H9 (cell line): ENCODE measurements at regions not wholly inside any gene's neighbourhood (a gene's known extent, or its start where the extent isn't known, plus 50 kb on each side); places are given as distances from the start of the nearest gene placed in this dataset.

ENCODE experiments used
- DNase-seq: peaks from one replicate; pipeline ENCODE4 v3.0.0-alpha.2; 2017
- H2AFZ ChIP-seq: one replicate; pipeline ENCODE4 v1.6.1; 2013; ENCODE audit warnings: mild to moderate bottlenecking, low read length, control low read depth, moderate library complexity
- H2AK5ac ChIP-seq: 2 replicates; pipeline ENCODE4 v1.6.1; 2013; ENCODE audit warnings: low read length, control low read depth, mixed read lengths; ENCODE audit not compliant: insufficient read length
- H2BK120ac ChIP-seq: one replicate; pipeline ENCODE4 v1.6.1; 2013; ENCODE audit warnings: low read depth, mild to moderate bottlenecking, low read length, control low read depth, inconsistent platforms; ENCODE audit not compliant: poor library complexity, severe bottlenecking
- H2BK12ac ChIP-seq: 2 replicates; pipeline ENCODE4 v1.6.1; 2013; ENCODE audit warnings: low read length, control low read depth, mixed read lengths, low read depth; ENCODE audit not compliant: insufficient read length
- H2BK15ac ChIP-seq: 2 replicates; pipeline ENCODE4 v1.6.1; 2013; ENCODE audit warnings: low read depth, low read length, control low read depth
- H2BK20ac ChIP-seq: one replicate; pipeline ENCODE4 v1.6.1; 2013; ENCODE audit warnings: low read depth, mild to moderate bottlenecking, low read length, control low read depth, inconsistent platforms; ENCODE audit not compliant: poor library complexity, severe bottlenecking
- H2BK5ac ChIP-seq: 2 replicates; pipeline ENCODE4 v1.6.1; 2013; ENCODE audit warnings: low read length, control low read depth, mixed read lengths; ENCODE audit not compliant: insufficient read length
- H3K14ac ChIP-seq: 2 replicates; pipeline ENCODE4 v1.6.1; 2013; ENCODE audit warnings: low read length, control low read depth; ENCODE audit not compliant: insufficient read depth
- H3K18ac ChIP-seq: 2 replicates; pipeline ENCODE4 v1.6.1; 2013; ENCODE audit warnings: low read depth, mild to moderate bottlenecking, mixed read lengths, low read length, control low read depth; ENCODE audit not compliant: insufficient read length
- H3K23ac ChIP-seq: 2 replicates; pipeline ENCODE4 v1.6.1; 2013; ENCODE audit warnings: low read length, control low read depth, mixed read lengths, low read depth; ENCODE audit not compliant: insufficient read length
- H3K23me2 ChIP-seq: 2 replicates; pipeline ENCODE4 v1.6.1; 2013; ENCODE audit warnings: low read depth, mild to moderate bottlenecking, mixed read lengths, low read length, control low read depth; ENCODE audit not compliant: insufficient read length, poor library complexity, severe bottlenecking
- H3K27ac ChIP-seq: 2 replicates; pipeline ENCODE4 v1.5.1; 2013; ENCODE audit warnings: low read length, control low read depth, mixed read lengths, low read depth; ENCODE audit not compliant: insufficient read length
- H3K27me3 ChIP-seq: 2 replicates; pipeline ENCODE4 v1.6.1; 2013; ENCODE audit warnings: low read length, control low read depth, inconsistent platforms; ENCODE audit not compliant: insufficient read depth
- H3K4ac ChIP-seq: 2 replicates; pipeline ENCODE4 v1.6.1; 2013; ENCODE audit warnings: low read depth, mild to moderate bottlenecking, control low read depth, inconsistent platforms, low read length, moderate library complexity
- H3K4me1 ChIP-seq: 2 replicates; pipeline ENCODE4 v1.6.1; 2013; ENCODE audit warnings: low read length, control low read depth, inconsistent platforms; ENCODE audit not compliant: insufficient read depth
- H3K4me2 ChIP-seq: 2 replicates; pipeline ENCODE4 v1.6.1; 2013; ENCODE audit warnings: low read length, control low read depth, mixed read lengths; ENCODE audit not compliant: insufficient read length, insufficient read depth
- H3K56ac ChIP-seq: 2 replicates; pipeline ENCODE4 v1.6.1; 2013; ENCODE audit warnings: low read depth, mild to moderate bottlenecking, mixed read lengths, low read length, control low read depth; ENCODE audit not compliant: insufficient read length
- H3K79me1 ChIP-seq: 2 replicates; pipeline ENCODE4 v1.6.1; 2013; ENCODE audit warnings: low read depth, mild to moderate bottlenecking, moderate library complexity, low read length, control low read depth, inconsistent platforms; ENCODE audit not compliant: insufficient read depth, poor library complexity, severe bottlenecking
- H3K79me2 ChIP-seq: 2 replicates; pipeline ENCODE4 v1.6.1; 2013; ENCODE audit warnings: low read length, control low read depth, inconsistent platforms; ENCODE audit not compliant: insufficient read depth
- H3K9ac ChIP-seq: 2 replicates; pipeline ENCODE4 v1.6.1; 2013; ENCODE audit warnings: low read length, control low read depth, mixed read lengths; ENCODE audit not compliant: insufficient read length; ENCODE audit errors: extremely low read depth
- H3K9me3 ChIP-seq: one replicate; pipeline ENCODE4 v1.6.1; 2013; ENCODE audit warnings: low read depth, low read length, inconsistent platforms; ENCODE audit not compliant: control insufficient read depth
- H3T11ph ChIP-seq: one replicate; pipeline ENCODE4 v1.6.1; 2013; ENCODE audit warnings: mild to moderate bottlenecking, low read length, control low read depth, inconsistent platforms
- H4K20me1 ChIP-seq: one replicate; pipeline ENCODE4 v1.6.1; 2013; ENCODE audit not compliant: control insufficient read depth, insufficient read length, insufficient read depth
- H4K5ac ChIP-seq: 2 replicates; pipeline ENCODE4 v1.6.1; 2013; ENCODE audit warnings: low read depth, mild to moderate bottlenecking, mixed read lengths, low read length, control low read depth; ENCODE audit not compliant: insufficient read length
- H4K8ac ChIP-seq: replicated peaks from 2 replicates; pipeline ENCODE4 v1.6.1; 2013; ENCODE audit warnings: low read length, control low read depth, mixed read lengths, low read depth; ENCODE audit not compliant: insufficient read length
- H4K91ac ChIP-seq: 2 replicates; pipeline ENCODE4 v1.6.1; 2013; ENCODE audit warnings: low read depth, mild to moderate bottlenecking, moderate library complexity, mixed read lengths, low read length, control low read depth; ENCODE audit not compliant: insufficient read length
- H3K27ac Mint-ChIP-seq, 3 experiments: 2 replicates in 2 of 3; 3 replicates in 1 of 3; pipeline ENCODE4 v1.8.0; 2020 to 2021; ENCODE audit warnings: mixed read lengths in 3 of 3, mild to moderate bottlenecking in 1 of 3, moderate library complexity in 1 of 3
- H3K27me3 Mint-ChIP-seq: 2 replicates; pipeline ENCODE4 v1.8.0; 2021; ENCODE audit warnings: low read depth, mild to moderate bottlenecking, moderate library complexity, mixed read lengths
- H3K36me3 Mint-ChIP-seq, 3 experiments: 2 replicates in 2 of 3; 3 replicates in 1 of 3; pipeline ENCODE4 v1.8.0; 2020 to 2021; ENCODE audit warnings: low read depth in 3 of 3, mixed read lengths in 3 of 3; ENCODE audit not compliant: insufficient read depth in 1 of 3
- H3K4me1 Mint-ChIP-seq, 2 experiments: 2 replicates each; pipeline ENCODE4 v1.8.0; 2020; ENCODE audit warnings: mixed read lengths in 2 of 2
- H3K4me3 Mint-ChIP-seq, 2 experiments: 2 replicates in 1 of 2; 3 replicates in 1 of 2; pipeline ENCODE4 v1.8.0; 2020 to 2021; ENCODE audit warnings: mild to moderate bottlenecking in 2 of 2, mixed read lengths in 2 of 2, moderate library complexity in 1 of 2
- H3K9me3 Mint-ChIP-seq, 2 experiments: 2 replicates in 1 of 2; 3 replicates in 1 of 2; pipeline ENCODE4 v1.8.0; 2020; ENCODE audit warnings: mild to moderate bottlenecking in 2 of 2, mixed read lengths in 2 of 2, moderate library complexity in 1 of 2
- WGBS: extraction: QIAGEN DNeasy Blood & Tissue Kit; methylation state at CpG from one replicate; pipeline ENCODE4 v1.1.7; 2013; ENCODE audit warnings: missing lambda C conversion rate, low lambda C conversion rate, mixed read lengths; ENCODE audit not compliant: insufficient read length; ENCODE audit errors: extremely low coverage; 5-methylcytosine and 5-hydroxymethylcytosine counted together
- TF ChIP-seq, protein P1 (sequence below): fragments of 200-600 bp; sonication (generic); conservative IDR thresholded peaks from 3 replicates; pipeline ENCODE4 v1.8.0; 2021; ENCODE audit warnings: antibody characterized with exemption, mild to moderate bottlenecking

DNA sequence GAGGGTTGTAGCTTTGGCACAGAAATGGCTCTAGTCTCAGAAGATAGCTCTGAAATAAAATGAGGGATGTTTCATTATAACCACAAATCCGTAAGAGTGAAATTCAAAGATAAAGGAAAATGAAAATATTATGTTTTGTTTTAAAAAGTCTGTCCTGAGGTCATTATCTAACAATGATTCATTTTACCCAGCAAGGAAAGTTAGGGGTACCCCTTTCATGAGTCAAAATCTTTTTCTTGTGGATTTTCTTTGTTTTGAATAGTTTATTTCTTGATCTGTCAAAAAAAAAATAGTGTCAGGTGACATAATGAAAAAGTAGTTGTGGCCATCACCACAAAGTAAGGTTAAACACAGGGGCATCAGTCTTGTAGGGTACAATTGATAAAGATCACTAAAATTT is 59.7 kb upstream of the MYB start:
- Histone ChIP-seq H3K4me2 (no peak overlapping the region), H2BK20ac (no peak overlapping the region), H4K8ac (no peak overlapping the region), H3K4me1 (no peaks in the 10 kb centered on the region), H3K4ac (no peak overlapping the region), H3K79me2 (no peaks in the 10 kb centered on the region), H3K79me1 (no peaks in the 10 kb centered on the region), H2BK15ac (no peak overlapping the region), H3K56ac (no peak overlapping the region), H4K20me1 (no peaks in the 10 kb centered on the region), H3K23ac (no peak overlapping the region), H3T11ph (no peak overlapping the region), H3K23me2 (no peaks in the 10 kb centered on the region), H2BK5ac (no peak overlapping the region), H4K5ac (no peak overlapping the region), H4K91ac (no peak overlapping the region), H3K9me3 (no peaks in the 10 kb centered on the region), H2AK5ac (no peak overlapping the region), H3K18ac (no peak overlapping the region), H2BK120ac (no peak overlapping the region), H3K27ac (no peak overlapping the region), H3K27me3 (no peaks in the 10 kb centered on the region), H2AFZ (no peak overlapping the region), H3K9ac (no peak overlapping the region), H2BK12ac (no peak overlapping the region), H3K14ac (no peak overlapping the region)
- H3K4me3 Mint-ChIP-seq: no peak overlapping the region
- no CpG with 5 or more reads among the region's 1 CpG for WGBS
- H3K27me3 Mint-ChIP-seq: no peaks in the 10 kb centered on the region; the same call in 1 of the 2 replicates
- no peaks in the 10 kb centered on the region for H3K36me3 Mint-ChIP-seq
- no peaks in the 10 kb centered on the region for H3K9me3 Mint-ChIP-seq
- H3K4me1 Mint-ChIP-seq: peaks cover 7 to 11% of the 10 kb centered on the region in 2 experiments
- TF ChIP-seq, protein P1, sequence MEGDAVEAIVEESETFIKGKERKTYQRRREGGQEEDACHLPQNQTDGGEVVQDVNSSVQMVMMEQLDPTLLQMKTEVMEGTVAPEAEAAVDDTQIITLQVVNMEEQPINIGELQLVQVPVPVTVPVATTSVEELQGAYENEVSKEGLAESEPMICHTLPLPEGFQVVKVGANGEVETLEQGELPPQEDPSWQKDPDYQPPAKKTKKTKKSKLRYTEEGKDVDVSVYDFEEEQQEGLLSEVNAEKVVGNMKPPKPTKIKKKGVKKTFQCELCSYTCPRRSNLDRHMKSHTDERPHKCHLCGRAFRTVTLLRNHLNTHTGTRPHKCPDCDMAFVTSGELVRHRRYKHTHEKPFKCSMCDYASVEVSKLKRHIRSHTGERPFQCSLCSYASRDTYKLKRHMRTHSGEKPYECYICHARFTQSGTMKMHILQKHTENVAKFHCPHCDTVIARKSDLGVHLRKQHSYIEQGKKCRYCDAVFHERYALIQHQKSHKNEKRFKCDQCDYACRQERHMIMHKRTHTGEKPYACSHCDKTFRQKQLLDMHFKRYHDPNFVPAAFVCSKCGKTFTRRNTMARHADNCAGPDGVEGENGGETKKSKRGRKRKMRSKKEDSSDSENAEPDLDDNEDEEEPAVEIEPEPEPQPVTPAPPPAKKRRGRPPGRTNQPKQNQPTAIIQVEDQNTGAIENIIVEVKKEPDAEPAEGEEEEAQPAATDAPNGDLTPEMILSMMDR: no peak
- no peak overlapping the region for H3K27ac Mint-ChIP-seq
- DNase-seq: no peak
